ENCODE measurements at regions not wholly inside any gene's neighbourhood (a gene's known extent, or its start where the extent isn't known, plus 50 kb on each side); places are given as distances from the start of the nearest gene placed in this dataset.

GRCh38 chr17:70323269-70323668 lies 153.9 kb downstream of the KCNJ2 start:
- Histone ChIP-seq H3K27ac (no peak overlapping the region), H3K9me3 (no peaks in the 10 kb centered on the region), H3K4me1 (peaks cover 0 to 15% (median 0%) of the 10 kb centered on the region in 9 donors), H3K4me3 (no peak overlapping the region), H3K27me3 (no peaks in the 10 kb centered on the region), H3K36me3 (no peaks in the 10 kb centered on the region)
- intact Hi-C loops (cut with DNase I), result no loop called here
- DNase-seq (no peak), ATAC-seq (no peak)
- WGBS, 2 donors, result 89 to 93% methylated on average over 2 of the region's 2 CpGs
- TF ChIP-seq, protein P1, sequence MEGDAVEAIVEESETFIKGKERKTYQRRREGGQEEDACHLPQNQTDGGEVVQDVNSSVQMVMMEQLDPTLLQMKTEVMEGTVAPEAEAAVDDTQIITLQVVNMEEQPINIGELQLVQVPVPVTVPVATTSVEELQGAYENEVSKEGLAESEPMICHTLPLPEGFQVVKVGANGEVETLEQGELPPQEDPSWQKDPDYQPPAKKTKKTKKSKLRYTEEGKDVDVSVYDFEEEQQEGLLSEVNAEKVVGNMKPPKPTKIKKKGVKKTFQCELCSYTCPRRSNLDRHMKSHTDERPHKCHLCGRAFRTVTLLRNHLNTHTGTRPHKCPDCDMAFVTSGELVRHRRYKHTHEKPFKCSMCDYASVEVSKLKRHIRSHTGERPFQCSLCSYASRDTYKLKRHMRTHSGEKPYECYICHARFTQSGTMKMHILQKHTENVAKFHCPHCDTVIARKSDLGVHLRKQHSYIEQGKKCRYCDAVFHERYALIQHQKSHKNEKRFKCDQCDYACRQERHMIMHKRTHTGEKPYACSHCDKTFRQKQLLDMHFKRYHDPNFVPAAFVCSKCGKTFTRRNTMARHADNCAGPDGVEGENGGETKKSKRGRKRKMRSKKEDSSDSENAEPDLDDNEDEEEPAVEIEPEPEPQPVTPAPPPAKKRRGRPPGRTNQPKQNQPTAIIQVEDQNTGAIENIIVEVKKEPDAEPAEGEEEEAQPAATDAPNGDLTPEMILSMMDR (IDR thresholded peaks at IDR 0.05), result no peak

- Histone ChIP-seq H3K4me1 (peaks cover 0 to 15% (median 0%) of the 10 kb centered on the region in 9 donors), H3K27ac (no peak overlapping the region), H3K36me3 (no peaks in the 10 kb centered on the region), H3K9me3 (no peaks in the 10 kb centered on the region), H3K27me3 (no peaks in the 10 kb centered on the region), H3K4me3 (no peak overlapping the region)
- DNase-seq, result no peak
- intact Hi-C loops (cut with DNase I), result no loop called here
- 79 to 82% methylated on average over 1 of the region's 1 CpG for WGBS, 2 donors
- ATAC-seq, result no peak
- TF ChIP-seq, protein P1 (IDR thresholded peaks at IDR 0.05), result no peak
These were observed 154.7 kb downstream of the KCNJ2 start for GRCh38 chr17:70324031-70324430.

DNA sequence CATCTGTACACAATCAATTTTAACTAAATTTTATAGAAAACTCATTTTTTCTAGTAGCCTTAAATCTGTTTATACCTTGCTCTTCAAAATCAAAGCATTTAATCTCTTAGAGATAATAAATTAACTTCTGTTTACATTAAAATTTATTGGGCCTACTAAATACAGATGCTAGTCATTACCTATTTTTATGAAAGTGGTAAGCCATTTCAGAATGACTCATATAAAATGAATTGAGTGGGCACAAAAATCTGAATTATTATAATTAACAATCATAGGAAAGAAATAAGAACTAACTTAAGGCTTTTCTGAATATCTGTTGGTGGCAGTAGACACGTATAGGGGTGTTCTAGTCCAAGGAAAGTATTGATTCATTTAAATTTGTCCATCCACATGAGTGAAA lies 157.9 kb downstream of the KCNJ2 start:
- H3K36me3 ChIP-seq, result no peaks in the 10 kb centered on the region
- H3K4me1 ChIP-seq, result no peaks in the 10 kb centered on the region
- no peak for ATAC-seq
- no peak for DNase-seq
- H3K9me3 ChIP-seq, result peaks cover 0 to 7% (median 0%) of the 10 kb centered on the region in 11 donors
- H3K4me3 ChIP-seq, result no peak overlapping the region
- no peak overlapping the region for H3K27ac ChIP-seq
- 86 to 88% methylated on average over 1 of the region's 1 CpG for WGBS, 2 donors
- TF ChIP-seq, protein P1 (IDR thresholded peaks at IDR 0.05), result no peak
- intact Hi-C loops (cut with DNase I), result no loop called here
- no peaks in the 10 kb centered on the region for H3K27me3 ChIP-seq

GRCh38 chr17:70327723-70328122 lies 158.4 kb downstream of the KCNJ2 start:
- Histone ChIP-seq H3K9me3 (peaks cover 0 to 7% (median 0%) of the 10 kb centered on the region in 11 donors), H3K27ac (no peak overlapping the region), H3K4me1 (peaks cover 0 to 3% (median 0%) of the 10 kb centered on the region in 9 donors), H3K27me3 (no peaks in the 10 kb centered on the region), H3K36me3 (no peaks in the 10 kb centered on the region), H3K4me3 (no peak overlapping the region)
- ATAC-seq (no peak), DNase-seq (no peak)
- TF ChIP-seq, protein P1 (IDR thresholded peaks at IDR 0.05), result no peak
- 45 to 50% methylated on average over 10 of the region's 10 CpGs for WGBS, 2 donors
- intact Hi-C loops (cut with DNase I), result no loop called here
